Type B pancreatic cell (in vitro differentiated cells): ENCODE measurements at regions not wholly inside any gene's neighbourhood (a gene's known extent, or its start where the extent isn't known, plus 50 kb on each side); places are given as distances from the start of the nearest gene placed in this dataset.
A peak's percentile ranks its signal among the peaks of the same experiment; 100 is the strongest.

Experiments
- DNase-seq: peaks from one replicate; pipeline ENCODE4 v3.0.0; 2021; ENCODE audit warnings: mixed read lengths; ENCODE audit not compliant: unreplicated experiment; ENCODE audit errors: extremely low spot score
- H3K27ac Mint-ChIP-seq: 2 replicates; pipeline ENCODE4 v1.8.0; 2021; ENCODE audit warnings: mild to moderate bottlenecking, mixed read lengths
- H3K27me3 Mint-ChIP-seq: 2 replicates; pipeline ENCODE4 v1.8.0; 2021; ENCODE audit warnings: mixed read lengths
- H3K36me3 Mint-ChIP-seq: 2 replicates; pipeline ENCODE4 v1.8.0; 2021; ENCODE audit warnings: mixed read lengths
- H3K4me1 Mint-ChIP-seq: one replicate; pipeline ENCODE4 v1.8.0; 2021; ENCODE audit warnings: mixed read lengths; ENCODE audit not compliant: unreplicated experiment
- H3K4me3 Mint-ChIP-seq: 2 replicates; pipeline ENCODE4 v1.8.0; 2021; ENCODE audit warnings: mild to moderate bottlenecking, mixed read lengths
- H3K9me3 Mint-ChIP-seq: 2 replicates; pipeline ENCODE4 v1.8.0; 2021; ENCODE audit warnings: mixed read lengths
- CTCF ChIP-seq: fragments of 200-600 bp; sonication (generic); conservative IDR thresholded peaks from 2 replicates; pipeline ENCODE4 v1.5.0; 2021; ENCODE audit warnings: antibody characterized with exemption, mild to moderate bottlenecking

- H3K27ac Mint-ChIP-seq, result no peak overlapping the region
- H3K4me1 Mint-ChIP-seq, result peaks cover 16% of the 10 kb centered on the region
- TF ChIP-seq CTCF, result no peak
- no peak for DNase-seq
- H3K9me3 Mint-ChIP-seq, result no peaks in the 10 kb centered on the region
- H3K4me3 Mint-ChIP-seq, result no peak overlapping the region
- no peaks in the 10 kb centered on the region for H3K36me3 Mint-ChIP-seq
- H3K27me3 Mint-ChIP-seq, result peaks cover 22% of the 10 kb centered on the region
Observed at GRCh38 chr14:101000711-101001250, 97.3 kb upstream of the RTL1 start.

- Mint-ChIP-seq H3K4me3 (no peak overlapping the region), H3K4me1 (peaks cover 16% of the 10 kb centered on the region), H3K36me3 (no peaks in the 10 kb centered on the region), H3K9me3 (no peaks in the 10 kb centered on the region), H3K27me3 (peaks cover 18% of the 10 kb centered on the region), H3K27ac (no peak overlapping the region)
- TF ChIP-seq CTCF, result no peak
- no peak for DNase-seq
Observed at GRCh38 chr14:101001311-101002069, 98.0 kb upstream of the RTL1 start.

GRCh38 chr14:101002738-101003137, 99.2 kb upstream of the RTL1 start:
- peaks cover 18% of the 10 kb centered on the region for H3K27me3 Mint-ChIP-seq
- no peaks in the 10 kb centered on the region for H3K36me3 Mint-ChIP-seq
- no peak overlapping the region for H3K4me3 Mint-ChIP-seq
- TF ChIP-seq CTCF, result no peak
- no peak for DNase-seq
- no peak overlapping the region for H3K27ac Mint-ChIP-seq
- H3K9me3 Mint-ChIP-seq, result no peaks in the 10 kb centered on the region
- peaks cover 16% of the 10 kb centered on the region for H3K4me1 Mint-ChIP-seq

- peaks cover 13% of the 10 kb centered on the region for H3K27me3 Mint-ChIP-seq
- no peak for DNase-seq
- H3K36me3 Mint-ChIP-seq, result no peaks in the 10 kb centered on the region
- no peak overlapping the region for H3K4me3 Mint-ChIP-seq
- no peak for TF ChIP-seq CTCF
- peaks cover 16% of the 10 kb centered on the region for H3K4me1 Mint-ChIP-seq
- H3K9me3 Mint-ChIP-seq, result no peaks in the 10 kb centered on the region
- peak overlapping the region; percentile 39 for H3K27ac Mint-ChIP-seq
Observed at GRCh38 chr14:101004176-101004575, 100.7 kb upstream of the RTL1 start.

GRCh38 chr14:101004954-101005353, 101.4 kb upstream of the RTL1 start:
- peaks cover 16% of the 10 kb centered on the region for H3K4me1 Mint-ChIP-seq
- peak overlapping the region; percentile 39 for H3K27ac Mint-ChIP-seq
- no peak for DNase-seq

More at GRCh38 chr14:101004954-101005353, 101.4 kb upstream of the RTL1 start:
- no peaks in the 10 kb centered on the region for H3K36me3 Mint-ChIP-seq
- no peaks in the 10 kb centered on the region for H3K9me3 Mint-ChIP-seq
- H3K27me3 Mint-ChIP-seq, result peaks cover 13% of the 10 kb centered on the region
- TF ChIP-seq CTCF, result no peak
- peak overlapping the region; percentile 60 for H3K4me3 Mint-ChIP-seq
